ENCODE measurements at regions not wholly inside any gene's neighbourhood (a gene's known extent, or its start where the extent isn't known, plus 50 kb on each side); places are given as distances from the start of the nearest gene placed in this dataset.

DNA sequence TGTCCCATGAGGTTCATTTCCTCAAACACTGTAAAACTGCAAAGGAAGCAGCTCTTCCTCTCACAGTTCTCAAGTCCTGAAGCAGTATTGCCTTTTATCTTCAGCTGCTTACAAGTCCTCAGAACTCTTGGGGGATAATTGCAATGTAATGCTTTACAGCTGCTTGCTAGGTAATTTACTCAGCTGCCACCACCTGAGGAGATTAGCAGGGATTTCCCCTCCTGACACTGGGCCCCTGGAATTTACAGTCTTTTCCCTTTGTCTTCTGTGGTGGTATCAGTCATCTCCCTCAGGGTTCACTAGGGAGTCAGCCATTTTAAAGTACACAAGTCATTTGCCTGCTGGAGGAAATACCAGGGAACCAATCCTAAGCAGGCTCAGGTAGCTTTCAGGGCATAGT lies 754.3 kb upstream of the GRAMD2B start:
- TF ChIP-seq, protein P1, sequence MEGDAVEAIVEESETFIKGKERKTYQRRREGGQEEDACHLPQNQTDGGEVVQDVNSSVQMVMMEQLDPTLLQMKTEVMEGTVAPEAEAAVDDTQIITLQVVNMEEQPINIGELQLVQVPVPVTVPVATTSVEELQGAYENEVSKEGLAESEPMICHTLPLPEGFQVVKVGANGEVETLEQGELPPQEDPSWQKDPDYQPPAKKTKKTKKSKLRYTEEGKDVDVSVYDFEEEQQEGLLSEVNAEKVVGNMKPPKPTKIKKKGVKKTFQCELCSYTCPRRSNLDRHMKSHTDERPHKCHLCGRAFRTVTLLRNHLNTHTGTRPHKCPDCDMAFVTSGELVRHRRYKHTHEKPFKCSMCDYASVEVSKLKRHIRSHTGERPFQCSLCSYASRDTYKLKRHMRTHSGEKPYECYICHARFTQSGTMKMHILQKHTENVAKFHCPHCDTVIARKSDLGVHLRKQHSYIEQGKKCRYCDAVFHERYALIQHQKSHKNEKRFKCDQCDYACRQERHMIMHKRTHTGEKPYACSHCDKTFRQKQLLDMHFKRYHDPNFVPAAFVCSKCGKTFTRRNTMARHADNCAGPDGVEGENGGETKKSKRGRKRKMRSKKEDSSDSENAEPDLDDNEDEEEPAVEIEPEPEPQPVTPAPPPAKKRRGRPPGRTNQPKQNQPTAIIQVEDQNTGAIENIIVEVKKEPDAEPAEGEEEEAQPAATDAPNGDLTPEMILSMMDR (IDR thresholded peaks at IDR 0.05) = no peak
- no peak for TF ChIP-seq POLR2A (IDR thresholded peaks at IDR 0.05)
